Ascending aorta (tissue), 2 donors: ENCODE measurements at regions not wholly inside any gene's neighbourhood (a gene's known extent, or its start where the extent isn't known, plus 50 kb on each side); places are given as distances from the start of the nearest gene placed in this dataset.

Source experiments
- DNase-seq, 2 donors: peaks; one replicate each; pipeline ENCODE4 v3.0.0-alpha.2; 2019; ENCODE audit warnings: low spot score in 2 of 2
- H3K27ac ChIP-seq, 2 donors: fragments of 200-600 bp; sonication (generic); one replicate each; pipeline ENCODE4 v1.5.1; 2016 to 2017; ENCODE audit warnings: mild to moderate bottlenecking in 1 of 2
- H3K27me3 ChIP-seq: fragments of 200-600 bp; sonication (generic); one replicate; pipeline ENCODE4 v1.5.1; 2017
- H3K36me3 ChIP-seq, 2 donors: fragments of 200-600 bp; sonication (generic); one replicate each; pipeline ENCODE4 v1.5.1; 2016
- H3K4me1 ChIP-seq, 2 donors: fragments of 200-600 bp; sonication (generic); one replicate each; pipeline ENCODE4 v1.5.1; 2016 to 2017; ENCODE audit warnings: mild to moderate bottlenecking in 1 of 2
- H3K4me3 ChIP-seq, 2 donors: fragments of 200-600 bp; sonication (generic); one replicate each; pipeline ENCODE4 v1.5.1; 2016 to 2017; ENCODE audit warnings: mild to moderate bottlenecking in 1 of 2
- H3K9me3 ChIP-seq, 2 donors: fragments of 200-600 bp; sonication (generic); one replicate each; pipeline ENCODE4 v1.5.1; 2016
- intact Hi-C: fragments of 100-400 bp; cut with DNase I; formaldehyde crosslinking; loops from one replicate; pipeline ENCODE4 v1.15.1; 2023
- TF ChIP-seq, protein P1 (sequence below), 3 experiments: fragments of 200-600 bp in 2 of 3; fragments of 450-650 bp in 1 of 3; sonication (generic) in 2 of 3; IDR thresholded peaks; one replicate each; pipeline ENCODE4 v1.5.1; 2016 to 2019; ENCODE audit warnings: antibody characterized with exemption in 3 of 3, mild to moderate bottlenecking in 1 of 3, moderate library complexity in 1 of 3

DNA sequence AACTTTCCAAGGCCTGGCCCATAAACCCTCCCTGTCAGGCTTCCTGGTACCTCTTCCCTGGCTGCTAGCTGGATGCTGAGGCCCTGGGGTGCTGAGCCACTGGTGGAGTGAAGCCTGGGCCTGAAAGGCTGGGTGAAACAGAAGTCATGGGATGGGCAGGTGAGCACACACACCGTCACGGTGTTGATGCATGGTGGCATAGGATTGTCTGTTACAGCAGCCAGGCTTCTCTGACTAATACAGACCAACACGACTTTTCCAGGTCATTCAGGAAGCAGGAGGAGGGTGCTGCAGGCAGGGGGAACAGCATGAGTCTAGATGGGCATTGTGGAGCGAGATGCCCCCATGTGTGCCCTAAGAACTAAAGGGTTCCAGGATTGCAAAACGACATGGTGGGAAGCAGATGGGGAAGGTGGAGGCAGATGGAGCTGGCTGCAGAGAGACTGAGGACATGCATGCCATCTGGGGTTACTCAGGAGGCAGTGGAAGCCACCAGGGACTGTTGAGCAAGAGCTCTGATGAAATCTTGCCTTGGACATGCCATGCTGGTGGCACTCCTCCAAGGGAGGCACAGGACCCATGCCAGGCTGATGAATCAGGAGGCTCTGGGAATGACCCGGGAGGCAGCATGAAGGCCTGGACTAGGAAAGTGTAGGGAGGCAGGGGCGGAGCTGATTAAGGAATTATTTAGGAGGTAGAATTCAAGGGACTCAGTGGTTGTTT is 480.9 kb downstream of the TSN start:
- DNase-seq, result peak in 1 of 2 donors; percentile 67
- TF ChIP-seq, protein P1, sequence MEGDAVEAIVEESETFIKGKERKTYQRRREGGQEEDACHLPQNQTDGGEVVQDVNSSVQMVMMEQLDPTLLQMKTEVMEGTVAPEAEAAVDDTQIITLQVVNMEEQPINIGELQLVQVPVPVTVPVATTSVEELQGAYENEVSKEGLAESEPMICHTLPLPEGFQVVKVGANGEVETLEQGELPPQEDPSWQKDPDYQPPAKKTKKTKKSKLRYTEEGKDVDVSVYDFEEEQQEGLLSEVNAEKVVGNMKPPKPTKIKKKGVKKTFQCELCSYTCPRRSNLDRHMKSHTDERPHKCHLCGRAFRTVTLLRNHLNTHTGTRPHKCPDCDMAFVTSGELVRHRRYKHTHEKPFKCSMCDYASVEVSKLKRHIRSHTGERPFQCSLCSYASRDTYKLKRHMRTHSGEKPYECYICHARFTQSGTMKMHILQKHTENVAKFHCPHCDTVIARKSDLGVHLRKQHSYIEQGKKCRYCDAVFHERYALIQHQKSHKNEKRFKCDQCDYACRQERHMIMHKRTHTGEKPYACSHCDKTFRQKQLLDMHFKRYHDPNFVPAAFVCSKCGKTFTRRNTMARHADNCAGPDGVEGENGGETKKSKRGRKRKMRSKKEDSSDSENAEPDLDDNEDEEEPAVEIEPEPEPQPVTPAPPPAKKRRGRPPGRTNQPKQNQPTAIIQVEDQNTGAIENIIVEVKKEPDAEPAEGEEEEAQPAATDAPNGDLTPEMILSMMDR (IDR thresholded peaks at IDR 0.05), result no peak
- Histone ChIP-seq H3K27me3 (no peaks in the 10 kb centered on the region), H3K9me3 (no peaks in the 10 kb centered on the region), H3K4me1 (no peaks in the 10 kb centered on the region), H3K27ac (no peak overlapping the region), H3K36me3 (no peaks in the 10 kb centered on the region), H3K4me3 (no peak overlapping the region)
- intact Hi-C loops, result no loop called here

DNA sequence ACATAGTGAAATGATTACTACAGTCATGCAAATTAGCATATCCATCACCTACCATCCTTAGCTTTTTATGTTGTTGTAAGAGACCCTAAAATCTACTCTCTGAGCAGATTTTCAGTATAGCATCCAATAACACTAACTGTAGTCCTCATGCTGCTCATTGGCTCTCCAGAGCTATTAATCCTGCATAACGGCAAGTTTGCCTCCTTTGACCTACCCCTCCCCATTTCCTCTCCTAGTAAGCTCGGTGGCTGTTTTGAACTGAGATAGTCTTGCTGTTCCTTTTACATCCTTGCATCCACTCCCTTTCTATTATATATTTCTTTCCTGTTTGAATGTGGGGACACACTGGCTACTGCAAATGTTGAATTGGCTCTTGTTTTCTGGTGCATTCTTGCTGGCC is 481.5 kb downstream of the TSN start:
- H3K27ac ChIP-seq, result no peak overlapping the region
- no peaks in the 10 kb centered on the region for H3K9me3 ChIP-seq
- H3K4me3 ChIP-seq, result no peak overlapping the region
- intact Hi-C loops, result no loop called here
- no peaks in the 10 kb centered on the region for H3K4me1 ChIP-seq
- H3K36me3 ChIP-seq, result no peaks in the 10 kb centered on the region
- TF ChIP-seq, protein P1 (IDR thresholded peaks at IDR 0.05), result no peak
- DNase-seq, result no peak
- no peaks in the 10 kb centered on the region for H3K27me3 ChIP-seq

- Histone ChIP-seq H3K36me3 (no peaks in the 10 kb centered on the region), H3K27ac (no peak overlapping the region), H3K4me1 (no peaks in the 10 kb centered on the region), H3K4me3 (no peak overlapping the region), H3K9me3 (no peaks in the 10 kb centered on the region), H3K27me3 (no peaks in the 10 kb centered on the region)
- intact Hi-C loops, result no loop called here
- TF ChIP-seq, protein P1 (IDR thresholded peaks at IDR 0.05), result no peak
- DNase-seq, result no peak
Measured at GRCh38 chr2:122237450-122237849, 482.0 kb downstream of the TSN start.

DNA sequence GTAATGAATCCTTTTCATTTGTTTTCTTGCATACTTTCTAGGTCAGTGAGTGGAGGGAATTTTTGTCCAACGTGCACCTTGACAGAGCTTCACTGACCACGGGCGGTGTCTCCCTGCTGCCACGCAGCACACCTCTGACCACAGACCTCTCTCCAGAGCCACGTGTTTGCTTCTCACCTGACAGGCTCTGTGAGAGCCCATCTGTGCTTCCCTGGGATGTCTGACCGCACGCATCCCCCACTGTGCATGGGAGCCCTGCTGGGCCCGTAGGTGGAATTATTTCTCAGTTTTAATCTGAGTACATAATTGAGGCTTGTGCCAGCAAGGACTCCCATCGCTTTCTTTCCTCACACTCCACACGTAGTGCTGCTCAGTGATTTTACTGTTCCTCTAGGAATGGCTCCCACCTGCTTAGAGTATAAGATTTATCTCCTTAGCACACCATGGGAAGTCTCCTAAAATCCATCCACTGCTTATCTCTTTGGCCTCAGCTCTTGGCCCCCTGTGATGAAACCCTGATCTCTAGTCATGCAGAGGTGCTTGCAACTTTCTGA is 482.6 kb downstream of the TSN start:
- Histone ChIP-seq H3K36me3 (no peaks in the 10 kb centered on the region), H3K4me1 (no peaks in the 10 kb centered on the region), H3K9me3 (no peaks in the 10 kb centered on the region), H3K27me3 (no peaks in the 10 kb centered on the region), H3K27ac (no peak overlapping the region), H3K4me3 (no peak overlapping the region)
- TF ChIP-seq, protein P1 (IDR thresholded peaks at IDR 0.05), result no peak
- no peak for DNase-seq
- intact Hi-C loops, result no loop called here

DNA sequence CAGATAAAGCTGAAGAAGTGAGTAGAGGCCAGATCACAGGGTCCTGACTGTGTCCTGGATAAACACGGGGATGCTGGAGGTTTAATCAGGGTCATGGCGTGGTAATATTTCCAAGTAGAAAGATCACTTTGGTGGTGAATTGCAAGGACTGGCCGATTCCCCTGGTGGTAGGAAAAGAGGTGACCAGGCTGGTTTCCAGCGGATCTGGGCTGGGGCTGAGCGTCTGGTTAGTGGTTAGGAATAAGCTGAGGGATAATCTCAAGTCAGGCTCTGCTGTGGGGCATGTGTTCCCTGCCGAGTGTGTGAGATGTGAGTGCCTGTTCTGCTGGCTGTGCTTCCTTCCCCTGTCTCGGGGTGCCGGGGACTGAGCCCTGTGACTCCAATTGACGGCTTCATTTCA is 484.0 kb downstream of the TSN start:
- no peak for DNase-seq
- Histone ChIP-seq H3K4me3 (no peak overlapping the region), H3K27ac (no peak overlapping the region), H3K27me3 (no peaks in the 10 kb centered on the region), H3K9me3 (no peaks in the 10 kb centered on the region), H3K4me1 (no peaks in the 10 kb centered on the region), H3K36me3 (no peaks in the 10 kb centered on the region)
- intact Hi-C loops, result no loop called here
- TF ChIP-seq, protein P1 (IDR thresholded peaks at IDR 0.05), result no peak
